ENCODE measurements at regions not wholly inside any gene's neighbourhood (a gene's known extent, or its start where the extent isn't known, plus 50 kb on each side); places are given as distances from the start of the nearest gene placed in this dataset.
"Not testable (repeated sequence)": the region's sequence is repeated elsewhere in the genome, so short reads cannot be mapped to it uniquely, and the experiment has no call there.

DNA sequence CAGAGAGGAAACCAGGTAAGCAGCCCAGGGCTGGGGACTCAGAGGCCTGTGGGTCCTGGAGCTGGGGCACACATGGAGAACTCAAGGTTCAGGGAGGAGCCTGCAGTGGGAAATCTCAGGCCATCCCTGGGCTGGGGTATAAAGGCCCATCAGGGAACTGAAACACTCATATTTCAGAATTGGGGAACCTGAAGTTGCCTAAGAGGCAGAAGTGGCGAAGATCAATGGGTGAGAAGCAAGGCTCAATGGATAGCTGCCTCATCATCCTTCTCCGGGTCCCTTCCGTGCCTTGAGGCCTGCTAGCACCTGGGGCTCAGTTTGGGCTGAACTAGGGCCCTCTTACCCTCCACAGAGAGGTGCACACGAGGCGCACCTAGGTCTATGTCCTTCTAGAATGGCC is 747.5 kb upstream of the AMELY start:
- no CpG with 5 or more reads among the region's 5 CpGs for WGBS, 2 donors (ENCODE audit: low coverage in 1 of 2)
- Histone ChIP-seq H3K27me3 (no peaks in the 10 kb centered on the region), H3K4me3 (no peak overlapping the region), H3K4me1 (no peaks in the 10 kb centered on the region), H3K36me3 (no peaks in the 10 kb centered on the region), H3K9me3 (no peaks in the 10 kb centered on the region), H3K27ac (no peak overlapping the region)
- intact Hi-C loops (cut with DNase I; ENCODE audit: low total_unique reads): no loop called here
- no peak for DNase-seq
- in situ Hi-C loops (cut with MboI; ENCODE audit: low pct_ligation_motif_present in 1 of 4, low pct_unique_long_range_greater_than_20kb in 1 of 4, low sequenced_read_pairs in 3 of 4): no loop called here
- no peak for TF ChIP-seq CTCF (IDR thresholded peaks at IDR 0.05)
- TF ChIP-seq EP300 (IDR thresholded peaks at IDR 0.05; ENCODE audit: low read depth): no peak
- no peak for TF ChIP-seq POLR2AphosphoS5 (IDR thresholded peaks at IDR 0.05)
- TF ChIP-seq POLR2A (IDR thresholded peaks at IDR 0.05): no peak

- H3K4me3 ChIP-seq: no peak overlapping the region
- no peak for TF ChIP-seq EP300 (IDR thresholded peaks at IDR 0.05; ENCODE audit: low read depth)
- TF ChIP-seq POLR2A (IDR thresholded peaks at IDR 0.05): no peak
- no peak for TF ChIP-seq POLR2AphosphoS5 (IDR thresholded peaks at IDR 0.05)
- in situ Hi-C loops (cut with MboI; ENCODE audit: low pct_ligation_motif_present in 1 of 4, low pct_unique_long_range_greater_than_20kb in 1 of 4, low sequenced_read_pairs in 3 of 4): no loop called here
- H3K27me3 ChIP-seq: no peaks in the 10 kb centered on the region
- intact Hi-C loops (cut with DNase I; ENCODE audit: low total_unique reads): no loop called here
- H3K36me3 ChIP-seq: no peaks in the 10 kb centered on the region
- WGBS, 2 donors (ENCODE audit: low coverage in 1 of 2): 100% methylated on average over 2 of the region's 5 CpGs; no CpG with 5 or more reads in 1 of the 2 donors
- no peak overlapping the region for H3K27ac ChIP-seq
- H3K9me3 ChIP-seq: no peaks in the 10 kb centered on the region
- DNase-seq: no peak
- no peaks in the 10 kb centered on the region for H3K4me1 ChIP-seq
Observed at GRCh38 chrY:7656596-7656995, 745.0 kb upstream of the AMELY start.

DNA sequence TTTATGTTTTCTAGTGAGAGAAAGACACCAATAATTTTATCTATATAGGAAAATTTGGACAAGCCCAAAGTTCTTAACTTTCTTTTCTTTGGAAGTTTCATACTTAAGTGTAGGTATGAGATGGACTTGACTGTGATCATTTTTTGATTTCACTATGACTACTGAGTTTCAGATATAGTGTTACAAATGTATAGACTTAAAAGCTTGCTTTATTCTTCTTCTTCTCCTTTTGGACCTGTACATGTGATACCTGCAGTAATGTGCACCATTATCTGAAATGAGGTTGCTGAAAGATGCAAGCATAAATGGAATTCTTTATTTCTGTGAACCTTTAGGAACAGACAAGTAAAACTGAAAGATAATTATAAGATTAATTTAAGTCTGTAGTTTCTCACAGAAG is 743.4 kb upstream of the AMELY start:
- Histone ChIP-seq H3K27me3 (no peaks in the 10 kb centered on the region), H3K4me3 (no peak overlapping the region), H3K4me1 (no peaks in the 10 kb centered on the region), H3K36me3 (no peaks in the 10 kb centered on the region), H3K27ac (no peak overlapping the region), H3K9me3 (no peaks in the 10 kb centered on the region)
- no peak for DNase-seq
- intact Hi-C loops (cut with DNase I; ENCODE audit: low total_unique reads): no loop called here
- in situ Hi-C loops (cut with MboI; ENCODE audit: low pct_ligation_motif_present in 1 of 4, low pct_unique_long_range_greater_than_20kb in 1 of 4, low sequenced_read_pairs in 3 of 4): no loop called here
- TF ChIP-seq POLR2A (IDR thresholded peaks at IDR 0.05) (no peak), EP300 (IDR thresholded peaks at IDR 0.05; ENCODE audit: low read depth) (no peak), CTCF (IDR thresholded peaks at IDR 0.05) (no peak), POLR2AphosphoS5 (IDR thresholded peaks at IDR 0.05) (no peak)

GRCh38 chrY:7649866-7650265 is 738.3 kb upstream of the AMELY start:
- in situ Hi-C loops (cut with MboI; ENCODE audit: low pct_ligation_motif_present in 1 of 4, low pct_unique_long_range_greater_than_20kb in 1 of 4, low sequenced_read_pairs in 3 of 4); H3K27ac ChIP-seq; intact Hi-C loops (cut with DNase I; ENCODE audit: low total_unique reads); DNase-seq; H3K4me3 ChIP-seq; H3K9me3 ChIP-seq; H3K27me3 ChIP-seq; H3K4me1 ChIP-seq; H3K36me3 ChIP-seq: not testable (repeated sequence)
- no CpG with 5 or more reads among the region's 1 CpG for WGBS, 2 donors (ENCODE audit: low coverage in 1 of 2)

All from transverse colon (tissue), 4 donors.